Smooth muscle cell (in vitro differentiated cells): ENCODE measurements at regions not wholly inside any gene's neighbourhood (a gene's known extent, or its start where the extent isn't known, plus 50 kb on each side); places are given as distances from the start of the nearest gene placed in this dataset.

ENCODE experiments used
- DNase-seq: peaks from one replicate; lab custom pipeline; 2025; ENCODE audit not compliant: unreplicated experiment; lab: John Stamatoyannopoulos, UW
- H2AFZ ChIP-seq: fragments of 200-600 bp; sonication (generic); 2 replicates; pipeline ENCODE4 v1.6.0; 2016; ENCODE audit warnings: antibody characterized with exemption, low read depth, mild to moderate bottlenecking
- H3F3A ChIP-seq: fragments of 200-600 bp; sonication (generic); 2 replicates; pipeline ENCODE4 v1.6.0; 2017; ENCODE audit warnings: antibody characterized with exemption, low read depth
- H3K27ac ChIP-seq: fragments of 200-600 bp; sonication (generic); 2 replicates; pipeline ENCODE4 v1.5.1; 2016; ENCODE audit warnings: low read depth, mild to moderate bottlenecking
- H3K27me3 ChIP-seq: fragments of 200-600 bp; sonication (generic); 2 replicates; pipeline ENCODE4 v1.6.1; 2016; ENCODE audit warnings: low read depth, mild to moderate bottlenecking
- H3K36me3 ChIP-seq: fragments of 200-600 bp; sonication (generic); 2 replicates; pipeline ENCODE4 v1.5.1; 2016; ENCODE audit warnings: low read depth
- H3K4me1 ChIP-seq: fragments of 200-600 bp; sonication (generic); 2 replicates; pipeline ENCODE4 v1.5.1; 2016; ENCODE audit warnings: low read depth
- H3K4me2 ChIP-seq: fragments of 200-600 bp; sonication (generic); 2 replicates; pipeline ENCODE4 v1.6.0; 2016; ENCODE audit warnings: mild to moderate bottlenecking
- H3K4me3 ChIP-seq: fragments of 200-600 bp; sonication (generic); 2 replicates; pipeline ENCODE4 v1.5.1; 2016; ENCODE audit warnings: mild to moderate bottlenecking
- H3K79me2 ChIP-seq: fragments of 200-600 bp; sonication (generic); 2 replicates; pipeline ENCODE4 v1.6.0; 2016; ENCODE audit warnings: low read depth, mild to moderate bottlenecking
- H3K9ac ChIP-seq: fragments of 200-600 bp; sonication (generic); 2 replicates; pipeline ENCODE4 v1.6.0; 2016; ENCODE audit warnings: low read depth
- H3K9me3 ChIP-seq: fragments of 200-600 bp; sonication (generic); replicated peaks from 2 replicates; pipeline ENCODE4 v1.5.1; 2016; ENCODE audit warnings: low read depth
- H4K20me1 ChIP-seq: fragments of 200-600 bp; sonication (generic); 2 replicates; pipeline ENCODE4 v1.6.0; 2016; ENCODE audit warnings: low read depth
- WGBS: methylation state at CpG from one replicate; pipeline ENCODE4 v1.1.7; 2016; ENCODE audit warnings: low lambda C conversion rate; 5-methylcytosine and 5-hydroxymethylcytosine counted together
- TF ChIP-seq, protein P1 (sequence below): fragments of 200-600 bp; sonication (generic); IDR thresholded peaks from 2 replicates; pipeline ENCODE4 v1.5.1; 2017; ENCODE audit warnings: borderline replicate concordance, mild to moderate bottlenecking, antibody characterized with exemption; ENCODE audit not compliant: insufficient read depth, poor library complexity, severe bottlenecking

DNA sequence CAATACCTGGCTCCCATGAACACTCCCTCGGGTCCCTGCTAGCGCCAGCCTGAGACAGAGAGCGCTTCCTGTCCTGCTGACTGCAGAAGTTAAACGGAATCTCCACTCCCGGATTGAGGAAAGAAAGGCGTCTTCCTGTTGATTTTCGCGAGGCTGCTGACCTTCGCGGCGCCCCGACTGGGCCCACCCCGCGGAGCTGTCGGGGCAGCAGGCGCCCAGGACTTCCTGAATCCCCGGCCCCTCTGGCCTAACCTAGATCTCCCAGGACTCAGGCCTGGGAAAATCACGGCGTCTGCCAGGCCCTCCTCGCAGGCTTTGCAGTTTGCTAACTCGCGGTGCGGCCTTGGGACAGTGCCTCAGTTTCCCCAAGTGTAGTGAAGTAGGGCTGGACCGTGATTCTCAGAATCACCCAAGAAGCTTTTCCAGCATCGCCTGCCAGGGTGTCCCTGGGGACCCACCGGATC, 108.8 kb downstream of the KCTD15 start:
- H4K20me1 ChIP-seq, result no peaks in the 10 kb centered on the region
- H2AFZ ChIP-seq, result peak overlapping the region; percentile 96
- H3K4me3 ChIP-seq, result peak overlapping the region; percentile 62
- 4% methylated on average over 26 of the region's 26 CpGs for WGBS
- no peaks in the 10 kb centered on the region for H3K9me3 ChIP-seq
- H3K27ac ChIP-seq, result peak overlapping the region; percentile 69
- H3F3A ChIP-seq, result peaks cover 11% of the 10 kb centered on the region
- H3K27me3 ChIP-seq, result no peaks in the 10 kb centered on the region
- peak overlapping the region; percentile 92 for H3K4me2 ChIP-seq
- TF ChIP-seq, protein P1, sequence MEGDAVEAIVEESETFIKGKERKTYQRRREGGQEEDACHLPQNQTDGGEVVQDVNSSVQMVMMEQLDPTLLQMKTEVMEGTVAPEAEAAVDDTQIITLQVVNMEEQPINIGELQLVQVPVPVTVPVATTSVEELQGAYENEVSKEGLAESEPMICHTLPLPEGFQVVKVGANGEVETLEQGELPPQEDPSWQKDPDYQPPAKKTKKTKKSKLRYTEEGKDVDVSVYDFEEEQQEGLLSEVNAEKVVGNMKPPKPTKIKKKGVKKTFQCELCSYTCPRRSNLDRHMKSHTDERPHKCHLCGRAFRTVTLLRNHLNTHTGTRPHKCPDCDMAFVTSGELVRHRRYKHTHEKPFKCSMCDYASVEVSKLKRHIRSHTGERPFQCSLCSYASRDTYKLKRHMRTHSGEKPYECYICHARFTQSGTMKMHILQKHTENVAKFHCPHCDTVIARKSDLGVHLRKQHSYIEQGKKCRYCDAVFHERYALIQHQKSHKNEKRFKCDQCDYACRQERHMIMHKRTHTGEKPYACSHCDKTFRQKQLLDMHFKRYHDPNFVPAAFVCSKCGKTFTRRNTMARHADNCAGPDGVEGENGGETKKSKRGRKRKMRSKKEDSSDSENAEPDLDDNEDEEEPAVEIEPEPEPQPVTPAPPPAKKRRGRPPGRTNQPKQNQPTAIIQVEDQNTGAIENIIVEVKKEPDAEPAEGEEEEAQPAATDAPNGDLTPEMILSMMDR, result no peak
- DNase-seq, result no peak
- no peaks in the 10 kb centered on the region for H3K79me2 ChIP-seq
- peaks cover 14% of the 10 kb centered on the region for H3K4me1 ChIP-seq
- peak overlapping the region; percentile 43 for H3K9ac ChIP-seq
- H3K36me3 ChIP-seq, result no peaks in the 10 kb centered on the region

DNA sequence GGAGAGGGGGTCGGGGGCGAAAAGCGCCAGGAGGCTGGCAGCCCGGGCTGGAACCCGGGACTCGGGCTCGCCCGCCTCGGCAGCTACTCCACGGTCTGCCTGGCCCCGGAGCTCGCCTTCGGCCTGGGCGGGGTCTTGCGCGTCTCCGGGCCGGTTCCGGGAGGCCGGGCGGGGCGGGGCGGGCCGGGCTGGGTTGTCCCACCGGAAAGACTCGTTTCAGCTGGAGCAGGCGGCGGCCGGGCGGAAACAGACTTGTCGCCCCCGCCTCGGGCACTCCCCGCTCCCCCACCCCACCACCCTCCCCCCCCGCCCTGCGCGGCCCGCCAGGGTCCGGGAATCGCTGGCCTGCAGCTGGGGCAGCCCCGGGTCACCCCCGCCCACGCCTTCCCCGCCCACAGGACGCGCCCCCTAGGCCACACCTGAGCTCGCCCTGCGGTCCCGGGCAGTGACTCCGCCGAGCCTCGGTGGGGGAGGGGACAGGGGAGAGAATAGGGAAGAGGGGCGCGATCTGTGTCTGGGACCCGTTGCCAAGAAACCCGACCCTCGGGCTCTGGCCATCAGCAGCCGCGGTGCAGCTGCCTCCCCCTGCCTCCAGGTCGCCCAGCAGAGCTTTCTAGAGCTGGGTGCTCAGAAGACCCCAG, 109.4 kb downstream of the KCTD15 start:
- Histone ChIP-seq H3F3A (peaks cover 11% of the 10 kb centered on the region), H3K9me3 (no peaks in the 10 kb centered on the region), H3K9ac (peak overlapping the region; percentile 43), H3K4me2 (peak overlapping the region; percentile 92), H2AFZ (peak overlapping the region; percentile 96), H3K27me3 (no peaks in the 10 kb centered on the region), H3K4me3 (peak overlapping the region; percentile 62), H3K4me1 (peaks cover 14% of the 10 kb centered on the region), H3K36me3 (no peaks in the 10 kb centered on the region), H4K20me1 (no peaks in the 10 kb centered on the region), H3K79me2 (no peaks in the 10 kb centered on the region), H3K27ac (peak overlapping the region; percentile 69)
- 1% methylated on average over 26 of the region's 60 CpGs for WGBS
- TF ChIP-seq, protein P1, result no peak
- peak; percentile 22 for DNase-seq

DNA sequence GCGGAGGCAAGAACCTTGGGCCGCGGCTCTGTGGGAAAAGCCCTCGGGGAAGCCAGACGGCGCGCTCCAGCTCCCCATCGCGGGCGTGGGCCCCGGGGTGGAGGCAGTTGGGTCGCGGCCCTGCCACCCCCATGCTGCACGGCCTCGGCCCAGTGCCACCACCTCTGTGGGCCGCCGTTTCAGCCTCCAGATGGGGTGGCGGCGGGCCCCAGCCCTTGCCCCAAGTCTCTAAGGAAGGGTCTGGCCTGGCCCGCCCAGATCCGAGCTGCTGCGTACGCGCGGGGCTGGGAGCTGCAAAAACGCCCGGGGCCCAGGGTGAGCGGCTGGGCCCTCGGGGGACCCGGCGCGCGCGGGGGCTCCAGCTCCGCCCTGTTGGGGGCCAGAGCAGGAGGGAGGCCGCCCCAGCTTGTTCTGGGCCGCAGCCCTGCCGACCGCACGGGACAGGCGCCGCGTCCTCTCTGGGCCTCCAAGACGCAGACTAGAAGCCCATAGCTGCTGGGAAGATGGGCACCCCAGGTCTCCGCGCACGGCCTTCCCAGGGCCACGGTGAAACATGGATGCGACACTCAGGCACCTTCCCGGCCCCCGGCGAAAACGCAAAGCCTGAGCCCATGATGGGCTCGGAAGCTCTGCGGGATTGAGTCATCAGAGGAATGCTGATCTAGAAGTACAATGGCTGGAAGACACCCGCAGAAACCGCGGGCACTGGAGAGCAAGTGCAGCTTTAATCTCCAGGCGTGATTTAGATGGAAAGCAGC, 110.1 kb downstream of the KCTD15 start:
- peak overlapping the region; percentile 92 for H3K4me2 ChIP-seq

More for the DNA sequence above, 110.1 kb downstream of the KCTD15 start:
- TF ChIP-seq, protein P1, result no peak
- Histone ChIP-seq H3K4me1 (peaks cover 14% of the 10 kb centered on the region), H3K27me3 (no peaks in the 10 kb centered on the region), H3K4me3 (peak overlapping the region; percentile 62), H3K9ac (no peak overlapping the region), H3K79me2 (no peaks in the 10 kb centered on the region), H3K36me3 (no peaks in the 10 kb centered on the region), H4K20me1 (no peaks in the 10 kb centered on the region), H2AFZ (peak overlapping the region; percentile 39), H3K27ac (no peak overlapping the region), H3F3A (peaks cover 11% of the 10 kb centered on the region), H3K9me3 (no peaks in the 10 kb centered on the region)
- DNase-seq, result no peak
- WGBS, result 7% methylated on average over 35 of the region's 59 CpGs
